Stimulated activated CD4-positive, alpha-beta T cell treated with anti-CD3 and anti-CD28 coated beads, Interleukin-15, amount 100 ng/mL, for 24 hours (primary cell): ENCODE measurements at regions not wholly inside any gene's neighbourhood (a gene's known extent, or its start where the extent isn't known, plus 50 kb on each side); places are given as distances from the start of the nearest gene placed in this dataset.

ENCODE experiments used
- DNase-seq: peaks from one replicate; pipeline ENCODE4 v3.0.0-alpha.2; 2020

DNA sequence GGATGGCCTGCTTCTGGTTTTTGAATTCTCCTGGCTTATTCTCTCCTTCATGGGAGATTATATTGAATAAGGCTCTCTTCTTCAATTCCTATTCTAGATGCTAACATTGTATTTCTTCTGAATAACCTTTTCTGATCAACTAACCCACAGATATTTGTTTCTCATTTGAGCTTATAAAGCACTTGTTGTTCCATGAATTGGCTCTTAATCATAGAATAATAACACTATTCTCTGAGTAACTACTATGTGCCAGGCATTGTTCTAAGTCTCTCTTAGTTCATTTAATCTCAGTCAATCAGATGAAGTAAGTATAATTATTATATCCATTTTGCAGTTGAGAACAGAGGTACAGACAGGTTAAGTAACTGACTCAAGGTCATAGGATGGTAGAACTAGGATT is 136.3 kb upstream of the MLIP start:
- DNase-seq: no peak

DNA sequence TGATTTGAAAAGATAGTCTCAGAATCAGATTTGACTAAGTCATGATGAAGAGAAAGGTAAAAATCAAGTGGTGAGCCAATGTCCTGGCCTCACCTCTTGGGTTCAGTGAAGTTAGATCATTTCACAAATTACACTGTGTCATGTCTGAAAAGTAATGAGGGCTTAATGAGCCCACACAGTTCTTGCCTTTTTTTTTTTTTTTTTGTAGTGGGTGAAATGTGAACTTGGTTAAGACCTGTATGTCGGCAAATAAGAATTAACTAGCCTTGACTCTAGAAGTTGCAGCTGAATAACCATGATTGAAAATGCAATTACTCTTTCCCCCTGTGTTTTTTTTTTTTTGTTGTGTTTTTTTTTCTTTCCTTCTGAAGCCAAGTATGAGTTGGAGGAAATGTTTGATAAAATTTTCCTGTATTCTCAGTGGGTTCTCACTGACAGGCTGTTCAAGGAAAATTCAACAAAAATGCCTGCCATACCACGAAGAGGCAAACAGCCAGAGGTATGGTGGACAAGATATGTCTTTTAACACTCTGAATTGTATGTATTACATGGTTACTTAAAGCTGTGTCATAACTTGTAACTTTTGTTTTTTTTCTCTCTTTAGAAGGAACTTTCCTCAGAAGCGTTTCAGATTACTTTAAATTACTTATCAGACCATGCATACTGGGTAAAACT is 135.2 kb upstream of the MLIP start:
- DNase-seq: no peak

DNA sequence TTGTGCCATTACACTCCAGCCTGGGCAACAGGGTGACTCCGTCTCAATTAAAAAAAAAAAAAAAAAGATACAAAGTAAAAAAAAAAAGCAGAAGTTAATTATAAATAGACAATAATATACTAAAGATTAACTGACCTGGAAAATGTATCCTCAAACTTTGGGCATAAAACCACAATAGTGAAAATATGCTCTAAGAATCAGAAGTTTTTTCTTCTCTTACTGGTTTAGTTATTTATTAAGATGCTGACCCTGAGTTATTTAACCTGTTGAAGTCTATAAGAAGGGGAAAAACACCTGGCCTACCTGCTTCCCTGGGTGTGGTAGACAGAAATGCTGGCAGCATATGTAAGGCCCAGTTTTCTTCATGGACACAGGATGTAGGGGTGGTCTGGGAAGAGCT is 133.7 kb upstream of the MLIP start:
- DNase-seq: no peak

DNA sequence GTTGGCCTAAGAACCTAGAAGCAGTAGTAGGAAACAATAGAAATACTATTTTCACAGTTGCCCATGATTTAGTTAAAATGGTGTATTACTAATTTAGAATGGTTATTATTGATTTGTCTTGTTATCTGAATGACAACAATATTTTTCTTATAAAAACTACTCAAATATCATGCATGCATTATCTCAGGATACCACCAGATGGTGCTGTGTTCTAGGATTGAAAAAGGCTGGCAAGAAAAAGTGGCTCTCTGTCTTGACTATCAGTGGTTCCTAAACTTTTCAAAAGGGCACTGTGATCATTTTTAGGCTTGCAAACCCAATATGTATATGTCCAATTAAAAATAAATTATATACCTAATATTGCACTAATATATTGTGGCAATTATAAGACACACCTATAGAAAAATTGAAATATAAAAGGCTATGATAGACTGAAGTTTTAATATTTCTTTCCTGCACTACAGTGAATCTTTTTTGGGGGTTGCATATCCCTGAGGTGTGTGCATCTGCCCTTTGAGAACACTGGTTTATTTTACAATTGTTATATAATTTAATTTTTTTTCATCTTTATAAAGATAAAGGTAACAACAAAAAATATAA is 131.7 kb upstream of the MLIP start:
- DNase-seq: peak; percentile 5

DNA sequence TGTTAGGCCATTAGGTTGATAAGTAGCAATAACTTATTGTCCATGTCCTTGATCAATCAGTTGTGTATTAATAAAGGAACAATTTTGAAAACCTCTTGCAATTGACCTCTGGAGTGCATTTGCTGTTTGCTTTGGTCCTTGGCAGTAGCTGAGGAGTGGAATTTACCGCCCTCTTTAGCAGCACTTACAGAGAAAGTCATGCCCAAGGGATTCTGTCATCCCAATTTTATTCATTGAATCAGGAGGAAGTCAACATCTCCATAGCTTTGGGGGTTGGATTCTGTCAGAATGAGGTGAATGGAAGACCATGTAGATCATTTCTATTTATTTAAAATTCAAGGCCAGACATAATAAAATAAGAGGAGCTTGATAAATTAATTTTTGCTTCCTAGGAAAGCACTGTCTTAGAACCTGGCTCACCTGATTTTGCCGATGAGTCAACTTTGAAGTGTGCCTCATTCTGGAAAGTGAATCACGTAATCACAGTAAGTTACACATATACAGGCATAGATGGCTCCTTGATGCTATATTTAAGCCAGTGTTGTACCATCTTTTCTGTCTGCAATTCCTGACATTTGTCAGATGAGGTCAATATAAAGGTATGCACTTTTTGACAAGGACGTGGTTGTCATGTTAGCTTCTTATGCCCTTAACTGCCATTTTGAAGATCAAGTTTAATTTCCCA is 128.7 kb upstream of the MLIP start:
- DNase-seq: no peak

DNA sequence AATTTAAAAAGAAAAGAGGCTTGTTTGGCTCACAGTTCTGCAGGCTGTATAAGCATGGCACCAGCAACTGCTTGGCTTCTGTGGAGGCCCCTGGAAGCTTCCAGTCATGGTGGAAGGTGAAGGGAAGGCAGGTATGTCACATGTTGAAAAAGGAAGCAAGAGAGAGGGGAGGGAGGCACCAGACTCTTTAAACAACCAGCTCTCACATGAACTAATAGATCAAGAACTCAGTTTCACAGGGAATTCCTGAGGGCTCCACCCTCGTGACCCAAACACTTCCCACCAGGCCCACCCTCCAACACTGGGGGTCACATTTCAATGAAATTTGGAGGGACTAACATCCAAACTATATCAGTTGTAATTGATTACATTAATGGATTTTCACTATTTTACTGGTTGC is 127.9 kb upstream of the MLIP start:
- DNase-seq: no peak

DNA sequence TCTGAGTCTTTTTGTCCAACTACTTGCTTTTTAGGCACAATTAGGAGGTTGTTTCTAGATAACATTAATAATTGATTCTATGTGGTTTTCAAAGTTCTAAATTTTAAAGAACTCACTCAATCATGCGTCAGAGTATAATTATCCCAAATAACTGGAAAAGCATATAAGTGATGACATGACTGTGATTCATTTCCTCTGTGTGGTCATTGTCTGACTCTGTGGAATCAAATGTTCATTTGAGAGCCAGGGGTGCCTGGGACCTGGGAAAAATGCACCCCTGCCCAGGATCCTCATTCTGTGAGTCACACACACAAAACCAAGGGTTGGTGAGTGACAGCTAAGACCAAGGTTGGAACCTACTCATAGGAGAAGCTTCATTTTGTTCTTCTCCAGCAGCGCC is 127.1 kb upstream of the MLIP start:
- DNase-seq: no peak

DNA sequence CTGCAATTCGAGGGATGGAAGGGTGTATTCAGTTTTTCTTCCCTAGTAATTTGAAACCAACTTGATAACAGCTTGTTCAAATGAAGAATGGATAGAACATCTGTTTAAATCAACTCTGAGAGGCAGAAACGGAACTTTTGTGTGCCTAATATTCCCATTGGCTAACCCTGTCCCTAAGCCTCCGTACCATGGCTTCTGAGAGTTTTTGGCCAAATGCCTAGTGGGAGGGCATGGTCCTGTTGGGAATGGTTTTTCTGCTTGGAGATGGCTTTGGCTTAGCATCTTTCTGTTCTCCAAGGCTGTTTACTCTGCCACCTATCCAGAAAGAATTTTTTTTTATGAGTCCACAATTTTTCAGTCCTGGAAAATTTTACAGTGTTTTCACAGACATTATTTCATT is 126.7 kb upstream of the MLIP start:
- DNase-seq: no peak

DNA sequence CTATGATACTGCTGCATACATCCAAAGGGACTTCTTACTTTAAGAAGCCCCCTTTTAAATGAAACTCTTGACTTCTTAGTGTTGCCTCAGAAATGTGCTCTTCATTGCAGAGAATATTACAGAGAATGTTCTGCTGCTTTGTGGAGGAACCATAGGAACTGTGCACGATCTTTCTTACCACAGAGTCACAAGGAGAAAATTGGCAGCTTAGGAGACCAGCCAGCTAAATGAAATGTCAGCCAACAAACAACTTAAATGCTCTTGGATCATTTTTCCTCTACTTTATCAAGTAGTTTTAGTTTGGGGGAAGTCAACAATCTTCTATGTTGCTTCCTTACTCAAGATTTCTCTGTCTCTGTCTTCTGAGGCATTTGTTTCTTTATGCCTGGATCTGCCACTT is 125.9 kb upstream of the MLIP start:
- no peak for DNase-seq

DNA sequence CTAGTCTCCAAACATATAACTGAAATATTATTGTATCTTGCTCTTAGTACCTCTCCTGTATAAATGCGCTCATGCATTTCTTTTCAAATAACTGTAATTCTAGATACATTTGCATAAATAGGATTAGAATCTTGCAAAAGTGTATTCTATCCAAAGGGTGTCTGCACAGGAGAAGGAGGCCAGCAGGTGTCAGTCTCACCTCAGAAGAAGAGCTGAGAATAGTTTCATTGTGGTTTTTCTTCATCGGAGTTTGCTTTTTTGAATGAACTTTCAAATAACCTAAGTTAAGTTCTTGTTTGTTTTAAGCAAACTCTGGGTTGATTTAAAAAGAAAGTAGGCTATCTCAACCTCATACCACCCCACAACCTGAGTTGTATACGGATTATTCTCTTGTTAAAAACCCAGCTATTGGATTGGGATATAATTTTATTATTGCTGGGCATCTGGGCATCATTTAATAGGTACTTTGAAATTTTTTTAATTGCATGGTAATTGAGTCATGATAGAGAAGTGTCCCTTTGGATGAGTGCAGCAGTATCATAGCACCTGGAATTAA is 125.0 kb upstream of the MLIP start:
- peak; percentile 16 for DNase-seq

DNA sequence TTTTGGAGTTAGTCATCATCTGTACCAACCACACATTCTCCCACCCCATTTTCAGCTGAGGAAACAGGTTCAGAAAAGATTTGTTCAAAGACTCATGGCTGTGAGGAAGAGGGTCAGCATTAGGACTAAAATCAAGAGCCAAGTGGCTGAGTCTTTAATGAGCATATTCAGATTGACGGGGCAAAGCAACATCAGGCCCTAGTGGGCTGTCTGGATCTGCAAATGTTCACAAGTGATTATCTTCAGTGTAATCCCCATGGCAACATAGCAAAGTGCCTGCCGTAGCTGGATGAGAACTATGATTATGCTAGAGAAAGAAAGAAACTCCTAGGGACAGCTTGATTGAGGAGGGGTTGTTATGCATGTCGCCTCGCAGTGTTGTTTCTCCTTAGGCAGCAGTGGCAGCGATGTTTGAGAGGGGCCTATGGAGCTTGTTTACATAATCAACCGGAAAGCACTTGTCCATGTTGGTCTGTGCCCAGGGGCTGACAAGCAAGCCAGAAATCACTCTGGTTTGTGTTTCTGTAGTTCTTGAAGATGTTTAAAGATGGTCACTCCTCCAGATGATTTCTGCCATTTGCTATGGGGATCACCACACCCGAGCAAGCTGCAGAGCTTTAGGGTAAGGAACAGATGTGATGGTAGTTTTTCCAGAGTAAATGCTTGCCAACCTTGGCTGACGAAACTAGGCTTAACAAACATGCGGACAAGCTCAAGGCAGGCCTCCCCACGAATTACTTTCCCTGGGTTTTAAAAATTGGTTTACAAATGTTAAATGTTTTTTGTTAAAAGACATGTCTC is 124.3 kb upstream of the MLIP start:
- no peak for DNase-seq

DNA sequence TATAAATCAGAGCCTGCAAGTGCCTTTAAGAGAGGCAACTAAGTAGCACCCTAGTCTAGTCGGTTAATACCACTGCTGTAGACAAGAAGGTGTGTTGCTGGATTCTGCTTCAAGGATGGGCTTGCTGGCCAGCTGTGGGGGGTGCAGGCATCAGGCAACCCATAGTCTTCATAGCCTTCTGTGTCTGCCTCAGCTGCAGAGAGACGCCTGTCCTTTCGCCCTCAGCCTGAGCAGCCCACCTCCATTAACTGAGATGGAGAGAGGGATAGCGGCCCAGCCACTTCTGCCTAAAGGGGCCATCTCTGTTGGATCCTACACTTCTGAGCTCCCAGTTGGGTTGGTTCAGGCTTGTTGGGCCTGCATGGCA is 123.7 kb upstream of the MLIP start:
- no peak for DNase-seq

DNA sequence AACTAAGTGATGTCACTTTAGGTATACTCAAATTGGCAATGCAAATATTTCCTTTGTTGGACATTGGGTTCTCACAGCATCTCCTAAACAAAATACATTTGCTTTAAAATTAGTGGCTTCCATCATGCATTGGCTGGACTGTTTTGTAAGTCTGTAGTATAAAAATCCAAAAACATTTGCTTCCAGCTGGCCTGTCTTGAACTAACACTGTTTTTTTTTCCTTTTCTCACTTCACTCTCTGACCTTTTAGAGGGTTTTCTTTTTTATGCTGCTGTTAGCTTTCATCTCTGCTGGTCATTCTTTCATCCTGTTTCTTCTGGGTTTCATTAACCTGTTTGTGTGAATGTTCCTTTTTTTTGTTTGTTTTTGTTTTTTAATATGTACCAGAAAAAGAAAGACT is 121.7 kb upstream of the MLIP start:
- no peak for DNase-seq

DNA sequence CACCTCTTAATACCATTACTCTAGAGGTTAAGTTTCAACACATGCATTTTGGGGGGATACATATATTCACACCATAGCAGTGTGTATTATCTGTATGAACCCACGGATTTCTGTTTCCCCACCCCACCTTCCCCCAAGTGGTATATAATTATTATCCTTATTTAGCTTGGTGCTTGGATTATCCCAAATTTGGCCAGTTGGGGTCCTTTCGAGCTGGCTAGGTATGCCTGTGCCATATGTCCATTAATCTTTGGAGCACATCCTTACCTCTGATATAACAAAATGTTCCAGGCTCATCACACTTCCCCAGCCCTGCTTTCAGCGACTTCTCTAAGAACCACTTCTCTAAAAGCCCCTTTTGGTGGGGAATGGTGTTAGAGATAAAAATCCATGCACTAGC is 118.7 kb upstream of the MLIP start:
- DNase-seq: no peak

DNA sequence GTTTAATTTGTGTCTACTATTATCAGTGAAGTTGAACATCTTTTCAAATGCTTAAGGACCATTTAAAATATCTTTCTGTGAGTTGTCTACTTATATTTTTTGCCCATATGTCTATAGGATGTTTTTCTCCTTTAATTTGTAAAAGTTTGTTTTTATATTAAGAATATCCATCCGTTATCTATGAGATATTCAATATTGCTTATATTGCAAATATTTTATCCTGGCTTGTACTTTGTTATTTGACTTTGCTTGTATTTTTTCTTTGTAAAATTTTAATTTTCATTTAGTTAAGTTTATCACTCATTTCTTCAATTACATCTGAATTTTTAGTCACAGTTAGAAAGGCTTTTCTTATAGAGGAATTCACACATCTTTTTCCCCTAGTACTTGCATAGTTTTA is 117.0 kb upstream of the MLIP start:
- DNase-seq: no peak

DNA sequence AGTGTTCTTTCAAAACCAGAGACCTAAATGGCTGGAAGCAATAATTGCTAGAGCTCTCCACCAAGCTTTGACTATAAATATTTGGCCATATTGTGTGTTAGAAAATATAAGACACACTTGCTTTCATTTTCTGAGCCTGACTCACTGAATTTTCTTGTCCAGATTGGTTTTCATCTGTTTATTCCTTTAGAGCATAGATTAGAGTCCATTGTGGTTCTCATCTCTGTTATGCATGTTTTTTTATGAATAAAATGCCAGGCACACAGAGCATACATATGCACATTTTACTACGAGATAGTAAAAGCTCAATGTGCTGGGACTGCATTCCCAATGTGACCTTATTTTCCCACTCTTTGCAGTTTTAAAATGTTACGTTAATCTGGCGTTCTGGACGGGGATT is 115.3 kb upstream of the MLIP start:
- no peak for DNase-seq

DNA sequence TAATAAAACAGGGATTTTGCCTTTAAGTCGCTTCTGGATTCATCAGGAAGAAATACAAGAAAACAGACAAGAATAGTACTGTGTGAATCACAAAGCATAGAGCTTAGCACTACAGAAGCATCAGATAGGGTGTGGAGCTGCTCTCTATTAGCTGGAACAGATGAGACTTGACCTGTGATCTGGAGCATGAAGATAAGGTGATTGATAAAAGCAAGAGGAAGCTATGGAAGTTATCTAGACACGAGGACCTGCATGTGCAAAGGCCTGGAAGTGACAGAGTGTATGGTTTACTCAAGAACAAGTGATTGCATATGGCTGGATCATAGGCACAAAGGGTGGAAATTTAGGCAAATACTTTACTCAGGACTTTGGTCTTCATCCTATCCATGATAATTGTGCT is 112.9 kb upstream of the MLIP start:
- DNase-seq: no peak

DNA sequence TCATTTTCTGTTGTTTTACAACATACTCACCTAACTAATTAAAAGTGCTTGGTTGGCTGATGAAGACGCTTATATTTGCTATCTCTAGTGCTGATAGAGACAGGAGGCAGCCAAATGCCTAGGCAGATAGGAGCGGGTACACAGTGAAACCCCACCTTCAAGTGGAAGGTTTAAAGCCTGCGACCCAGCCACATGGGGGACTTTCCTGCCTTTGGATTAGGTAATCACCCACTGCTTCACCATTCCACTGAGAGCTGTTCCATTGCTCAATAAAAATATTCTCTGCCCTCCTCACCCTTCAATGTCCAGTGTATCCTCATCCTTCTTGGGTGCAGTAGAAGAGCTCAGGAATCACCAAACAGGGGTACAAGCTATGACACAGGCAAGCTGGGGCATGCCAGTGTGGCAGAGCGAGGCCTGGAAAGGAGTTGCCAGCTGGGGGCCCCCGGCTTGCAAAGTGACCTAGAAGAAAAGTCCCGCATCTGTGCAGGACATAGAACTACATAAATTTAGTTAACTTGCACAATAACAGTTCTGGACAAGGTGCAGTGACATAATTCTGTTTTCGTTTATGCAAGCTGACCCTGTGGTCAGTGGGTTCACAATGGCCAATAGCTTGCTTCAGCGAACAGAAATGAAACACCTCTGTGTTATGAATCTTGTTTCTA is 112.0 kb upstream of the MLIP start:
- DNase-seq: no peak

DNA sequence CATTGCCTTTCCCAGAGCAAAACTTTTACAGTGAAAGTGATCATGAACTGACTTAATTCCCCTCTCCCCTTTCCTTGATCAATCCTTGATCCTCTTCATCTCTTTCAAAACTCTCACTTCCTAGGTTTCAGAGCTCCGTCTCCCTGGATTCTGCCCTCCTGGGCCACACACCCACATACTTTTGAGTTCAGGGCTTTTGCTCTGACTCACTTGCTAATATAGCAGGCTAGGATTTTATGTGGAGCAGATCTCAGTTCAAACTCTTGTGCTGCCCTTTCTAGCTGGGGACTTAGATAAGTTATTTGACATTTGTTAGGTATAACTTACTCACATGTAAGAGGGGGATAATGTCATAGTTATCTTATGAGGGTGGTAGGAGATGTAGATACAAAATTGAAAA is 109.1 kb upstream of the MLIP start:
- DNase-seq: no peak

DNA sequence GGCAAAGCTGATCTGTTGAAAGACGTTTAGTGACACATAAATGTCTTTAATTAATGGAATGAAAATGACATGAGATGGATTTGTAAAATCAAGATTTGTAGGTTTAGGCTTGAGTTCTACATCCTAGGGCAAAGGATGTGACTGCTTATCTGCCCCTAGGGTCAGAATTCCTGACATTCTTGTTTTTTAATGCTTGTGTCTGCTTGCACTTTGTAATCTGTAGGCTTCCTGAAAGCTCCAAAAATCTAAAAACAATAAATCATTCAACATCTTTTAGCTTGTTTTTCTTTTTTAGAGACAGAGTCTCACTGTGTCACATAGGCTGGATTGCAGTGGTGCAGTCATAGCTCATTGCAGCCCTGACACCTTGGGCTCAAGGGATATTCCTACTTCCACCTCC is 107.9 kb upstream of the MLIP start:
- DNase-seq: no peak

DNA sequence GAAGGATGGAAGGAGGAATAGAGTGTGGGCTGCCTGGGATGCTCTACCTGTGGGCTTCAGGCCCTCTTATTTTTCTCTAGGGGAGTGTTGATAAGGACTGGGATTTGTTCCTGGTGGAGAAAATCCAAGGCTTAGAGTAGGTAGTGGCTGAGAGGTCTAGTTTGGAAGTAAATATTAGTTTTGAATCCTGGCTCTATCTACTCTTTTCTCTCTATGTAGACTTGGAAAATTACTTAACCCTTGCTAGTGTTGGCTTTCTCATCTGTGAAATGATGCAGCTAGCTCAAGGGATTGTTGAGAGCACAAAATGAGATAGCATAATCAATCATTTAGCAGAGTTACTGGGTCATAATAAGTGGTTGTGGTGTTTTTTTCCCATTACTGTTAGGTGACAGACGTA is 102.7 kb upstream of the MLIP start:
- no peak for DNase-seq

DNA sequence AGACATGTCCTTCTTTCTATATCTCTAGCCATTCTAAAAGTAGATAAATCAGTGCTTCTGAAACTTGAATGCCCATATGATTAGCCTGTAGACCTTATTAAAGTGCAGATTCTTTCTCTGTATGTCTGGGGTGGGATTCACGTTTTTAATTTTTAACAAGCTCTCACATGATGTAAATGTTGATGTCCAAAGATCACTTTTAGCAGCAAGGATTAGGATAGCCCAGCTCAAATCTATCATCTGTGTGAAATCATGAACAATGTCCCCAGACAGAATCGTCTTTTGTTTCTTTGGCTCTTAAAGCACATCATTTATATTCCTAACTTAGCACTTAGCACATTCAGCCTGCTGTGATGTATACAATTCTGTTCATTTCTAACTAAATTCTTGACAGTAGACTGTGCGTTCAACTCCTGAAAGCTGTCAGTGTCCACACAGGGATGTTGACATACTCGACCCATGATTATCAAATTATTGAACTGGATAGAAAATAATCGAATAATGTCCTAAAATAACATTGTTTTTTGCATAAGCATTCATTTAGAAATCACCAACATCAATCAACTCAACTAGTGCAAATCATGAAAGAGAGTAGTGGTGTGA is 102.1 kb upstream of the MLIP start:
- DNase-seq: no peak
